ENCODE measurements at regions not wholly inside any gene's neighbourhood (a gene's known extent, or its start where the extent isn't known, plus 50 kb on each side); places are given as distances from the start of the nearest gene placed in this dataset.

GRCh38 chr10:81270051-81270450, 604.9 kb upstream of the NRG3 start:
- TF ChIP-seq POLR2AphosphoS5 (IDR thresholded peaks at IDR 0.05; ENCODE audit: low read depth, low read length) (no peak), TAF1 (IDR thresholded peaks at IDR 0.05; ENCODE audit: borderline replicate concordance, insufficient read depth, low read length) (no peak)

Data from PFSK-1 (cell line).